HFFc6 (cell line): ENCODE measurements at regions not wholly inside any gene's neighbourhood (a gene's known extent, or its start where the extent isn't known, plus 50 kb on each side); places are given as distances from the start of the nearest gene placed in this dataset.
"Not testable (repeated sequence)": the region's sequence is repeated elsewhere in the genome, so short reads cannot be mapped to it uniquely, and the experiment has no call there.

ENCODE experiments used
- DNase-seq: peaks from one replicate; pipeline ENCODE4 v3.0.0-alpha.2; 2018
- H3K27ac Mint-ChIP-seq: 2 replicates; pipeline ENCODE4 v1.8.0; 2020; ENCODE audit warnings: mild to moderate bottlenecking, mixed read lengths
- H3K27me3 Mint-ChIP-seq: 2 replicates; pipeline ENCODE4 v1.8.0; 2021; ENCODE audit warnings: mild to moderate bottlenecking, moderate library complexity, mixed read lengths; ENCODE audit not compliant: insufficient read depth
- H3K36me3 Mint-ChIP-seq: 2 replicates; pipeline ENCODE4 v1.8.0; 2021; ENCODE audit warnings: low read depth, mixed read lengths
- H3K4me1 Mint-ChIP-seq: 2 replicates; pipeline ENCODE4 v1.8.0; 2020; ENCODE audit warnings: low read depth, mixed read lengths
- H3K4me3 Mint-ChIP-seq: 2 replicates; pipeline ENCODE4 v1.8.0; 2020; ENCODE audit warnings: mild to moderate bottlenecking, moderate library complexity, mixed read lengths
- H3K9me3 Mint-ChIP-seq: 2 replicates; pipeline ENCODE4 v1.8.0; 2020; ENCODE audit warnings: mild to moderate bottlenecking, mixed read lengths
- CTCF ChIP-seq: fragments of 200-600 bp; sonication (generic); IDR thresholded peaks from 2 replicates; pipeline ENCODE4 v1.5.0; 2021; ENCODE audit warnings: antibody characterized with exemption, mild to moderate bottlenecking

- H3K36me3 Mint-ChIP-seq: no peaks in the 10 kb centered on the region
- DNase-seq: no peak
- no peak for TF ChIP-seq CTCF
- no peak overlapping the region for H3K27ac Mint-ChIP-seq
- no peak overlapping the region for H3K4me3 Mint-ChIP-seq
- peaks cover 8% of the 10 kb centered on the region; the same call in 1 of the 2 replicates for H3K9me3 Mint-ChIP-seq
- H3K4me1 Mint-ChIP-seq: no peaks in the 10 kb centered on the region
- no peaks in the 10 kb centered on the region; the same call in 1 of the 2 replicates for H3K27me3 Mint-ChIP-seq
Measured at GRCh38 chrX:75957107-75957610, 172.1 kb upstream of the MAGEE2 start.

GRCh38 chrX:75961321-75961720 is 176.3 kb upstream of the MAGEE2 start:
- H3K27me3 Mint-ChIP-seq, H3K36me3 Mint-ChIP-seq, H3K4me1 Mint-ChIP-seq, H3K27ac Mint-ChIP-seq, H3K9me3 Mint-ChIP-seq, H3K4me3 Mint-ChIP-seq, DNase-seq: not testable (repeated sequence)

DNA sequence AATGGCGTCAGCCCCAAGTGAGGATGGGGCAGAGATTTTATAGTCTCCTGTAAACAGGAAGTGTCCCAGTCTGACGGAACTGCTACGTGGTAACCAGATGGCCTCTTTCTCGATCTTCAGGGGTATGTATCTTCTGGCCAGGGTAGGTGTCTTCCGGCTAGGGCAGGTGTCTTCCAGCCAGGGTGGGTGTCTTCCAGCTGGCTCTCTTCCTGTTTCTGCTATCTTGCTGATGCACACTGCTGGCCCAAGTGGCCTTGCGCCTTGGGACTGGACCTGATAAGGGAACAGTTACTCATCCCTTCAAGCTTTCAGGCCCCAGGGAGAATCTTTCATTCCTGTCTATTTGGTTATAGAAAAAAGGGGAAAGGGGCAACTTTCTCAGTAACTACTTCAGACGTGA is 178.7 kb upstream of the MAGEE2 start:
- H3K4me3 Mint-ChIP-seq: no peak overlapping the region
- H3K36me3 Mint-ChIP-seq: no peaks in the 10 kb centered on the region
- H3K9me3 Mint-ChIP-seq: no peaks in the 10 kb centered on the region; the same call in 1 of the 2 replicates
- no peaks in the 10 kb centered on the region for H3K27me3 Mint-ChIP-seq
- no peak for TF ChIP-seq CTCF
- no peak overlapping the region for H3K27ac Mint-ChIP-seq
- DNase-seq: no peak
- no peaks in the 10 kb centered on the region for H3K4me1 Mint-ChIP-seq

DNA sequence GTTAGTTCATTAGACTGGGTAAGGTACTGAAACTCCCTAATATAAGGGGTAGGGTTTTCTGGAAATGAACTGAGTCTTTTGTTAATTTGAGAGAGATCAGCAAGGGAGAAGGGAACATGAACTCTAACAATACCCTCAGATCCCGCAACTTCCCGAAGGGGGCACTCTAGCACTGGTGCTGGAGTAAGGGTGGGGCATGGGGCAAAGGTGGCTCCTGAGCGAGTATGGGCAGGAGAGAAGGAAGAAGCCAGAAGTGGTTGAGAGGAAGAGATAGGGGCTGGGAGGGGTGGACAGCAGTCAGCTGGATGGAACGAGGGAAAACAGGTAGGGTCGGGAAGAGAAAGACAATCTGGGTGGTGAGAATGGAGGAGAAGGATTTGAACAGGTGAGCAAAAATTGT is 183.2 kb upstream of the MAGEE2 start:
- no peak overlapping the region for H3K27ac Mint-ChIP-seq
- H3K27me3 Mint-ChIP-seq: no peaks in the 10 kb centered on the region
- H3K9me3 Mint-ChIP-seq: 0 out of 2 replicates have a peak, but pooled peaks cover 6% of the 10 kb centered on the region
- H3K36me3 Mint-ChIP-seq: no peaks in the 10 kb centered on the region
- no peak for DNase-seq
- H3K4me3 Mint-ChIP-seq: no peak overlapping the region
- no peaks in the 10 kb centered on the region for H3K4me1 Mint-ChIP-seq
- TF ChIP-seq CTCF: no peak

GRCh38 chrX:75986976-75987375 is 185.9 kb upstream of the PBDC1 start:
- Mint-ChIP-seq H3K27ac (no peak overlapping the region), H3K36me3 (no peaks in the 10 kb centered on the region), H3K4me1 (no peaks in the 10 kb centered on the region), H3K4me3 (no peak overlapping the region), H3K9me3 (peaks cover 3% of the 10 kb centered on the region; the same call in 1 of the 2 replicates), H3K27me3 (peaks cover 2% of the 10 kb centered on the region; the same call in 1 of the 2 replicates)
- no peak for DNase-seq
- no peak for TF ChIP-seq CTCF

DNA sequence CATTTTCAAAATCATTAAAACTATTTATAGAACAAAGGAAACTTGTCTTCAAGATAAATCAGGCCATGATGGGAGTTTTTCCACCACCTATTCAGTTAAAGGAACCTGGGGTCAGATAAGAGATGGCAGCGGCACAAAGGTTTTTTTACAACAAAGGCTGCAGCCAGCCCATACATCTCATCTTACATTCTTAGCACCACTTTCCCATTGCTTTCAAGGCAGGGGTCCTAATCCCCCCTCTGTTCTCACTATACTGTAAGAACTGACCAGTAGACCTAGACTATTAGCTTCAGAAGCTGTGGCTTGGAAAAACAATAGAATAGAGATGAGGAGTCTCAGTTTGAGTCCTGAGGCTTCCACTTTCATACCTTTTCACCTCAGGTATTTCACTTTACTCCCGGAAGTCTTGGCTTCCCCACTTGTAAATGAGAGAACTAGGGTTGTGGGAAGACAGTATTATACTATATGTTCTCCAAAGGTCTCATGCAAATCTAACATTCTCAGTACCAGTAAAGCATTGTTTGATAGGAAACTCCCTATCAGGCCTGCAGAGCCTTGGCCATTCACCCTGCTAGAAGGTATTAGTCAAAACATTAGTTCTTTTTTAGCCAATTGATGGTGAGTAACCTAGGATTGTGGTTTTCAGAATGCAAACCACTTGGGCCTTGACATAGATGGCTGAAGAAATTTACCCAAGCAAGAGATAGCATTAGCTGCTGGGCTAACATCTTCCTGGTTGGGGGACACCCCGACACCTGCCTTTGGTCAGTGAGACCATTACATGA is 182.9 kb upstream of the PBDC1 start:
- no peaks in the 10 kb centered on the region for H3K4me1 Mint-ChIP-seq
- H3K27ac Mint-ChIP-seq: no peak overlapping the region
- H3K27me3 Mint-ChIP-seq: peaks cover 2% of the 10 kb centered on the region; the same call in 1 of the 2 replicates

More for the DNA sequence above, 182.9 kb upstream of the PBDC1 start:
- H3K4me3 Mint-ChIP-seq: no peak overlapping the region
- DNase-seq: no peak
- TF ChIP-seq CTCF: no peak
- H3K9me3 Mint-ChIP-seq: peaks cover 4% of the 10 kb centered on the region
- no peaks in the 10 kb centered on the region for H3K36me3 Mint-ChIP-seq
